Inflammatory macrophage (primary cell): ENCODE measurements at regions not wholly inside any gene's neighbourhood (a gene's known extent, or its start where the extent isn't known, plus 50 kb on each side); places are given as distances from the start of the nearest gene placed in this dataset.

ENCODE experiments used
- DNase-seq, 2 donors: peaks; one replicate each; pipeline ENCODE4 v3.0.0-alpha.2; 2020 to 2022

- no peak for DNase-seq
These were observed 259.2 kb downstream of the CDH10 start for GRCh38 chr5:24385617-24386016.

GRCh38 chr5:24388448-24388847 lies 256.3 kb downstream of the CDH10 start:
- DNase-seq, result no peak

GRCh38 chr5:24389968-24390367 lies 254.8 kb downstream of the CDH10 start:
- DNase-seq, result no peak

- DNase-seq, result no peak
These were observed 253.0 kb downstream of the CDH10 start for GRCh38 chr5:24391816-24392215.

- DNase-seq, result no peak
These were observed 247.2 kb downstream of the CDH10 start for GRCh38 chr5:24397601-24398000.

GRCh38 chr5:24401773-24402172 lies 243.0 kb downstream of the CDH10 start:
- no peak for DNase-seq

- no peak for DNase-seq
These were observed 237.3 kb downstream of the CDH10 start for GRCh38 chr5:24407466-24407865.

- DNase-seq, result no peak
These were observed 216.4 kb downstream of the CDH10 start for GRCh38 chr5:24428345-24428744.

- DNase-seq, result no peak
These were observed 211.2 kb downstream of the CDH10 start for GRCh38 chr5:24433555-24433954.
